Transverse colon (tissue), 4 donors: ENCODE measurements at regions not wholly inside any gene's neighbourhood (a gene's known extent, or its start where the extent isn't known, plus 50 kb on each side); places are given as distances from the start of the nearest gene placed in this dataset.

ENCODE experiments used
- EP300 ChIP-seq: sonication (generic); formaldehyde crosslinking; IDR thresholded peaks from one replicate; pipeline ENCODE4 v1.6.1; 2017; ENCODE audit warnings: antibody characterized with exemption, low read depth
- POLR2A ChIP-seq: fragments of 450-650 bp; IDR thresholded peaks from one replicate; pipeline ENCODE4 v1.6.1; 2016; ENCODE audit warnings: antibody characterized with exemption, mild to moderate bottlenecking, moderate library complexity
- POLR2AphosphoS5 ChIP-seq, 3 donors: sonication (generic); formaldehyde crosslinking; IDR thresholded peaks; one replicate each; pipeline ENCODE4 v1.6.1; 2016; ENCODE audit warnings: antibody characterized with exemption in 3 of 3
- TF ChIP-seq, protein P1 (sequence below), 5 experiments: fragments of 200-600 bp in 3 of 5; fragments of 450-650 bp in 2 of 5; sonication (generic) in 3 of 5; IDR thresholded peaks; 1 replicate in 2 of 5; 2 replicates in 3 of 5; pipeline ENCODE4 v1.5.1; 2016 to 2017; ENCODE audit warnings: antibody characterized with exemption in 5 of 5, inconsistent platforms in 3 of 5, mild to moderate bottlenecking in 2 of 5, moderate library complexity in 1 of 5

DNA sequence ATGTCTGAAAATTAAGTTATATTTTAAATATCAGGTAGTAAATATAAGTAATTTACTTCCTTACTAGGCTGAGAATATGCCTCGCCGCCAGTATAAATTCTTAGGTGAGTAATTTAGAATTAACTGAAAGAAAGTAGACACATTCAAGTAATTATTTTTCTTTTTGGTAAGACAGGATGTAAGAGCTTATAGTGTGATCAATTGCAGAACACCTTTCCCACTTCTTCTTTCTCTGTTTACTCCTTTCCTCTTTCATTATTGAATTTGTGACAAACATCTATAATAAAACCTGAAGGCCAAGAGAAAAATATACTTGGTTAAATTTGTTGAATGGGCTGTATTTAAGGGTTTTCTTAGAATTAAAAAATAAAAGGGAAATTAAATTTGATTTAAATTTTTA is 195.1 kb upstream of the CDKN2B start:
- no peak for TF ChIP-seq EP300
- TF ChIP-seq POLR2AphosphoS5 (IDR thresholded peaks at IDR 0.05): no peak
- TF ChIP-seq, protein P1, sequence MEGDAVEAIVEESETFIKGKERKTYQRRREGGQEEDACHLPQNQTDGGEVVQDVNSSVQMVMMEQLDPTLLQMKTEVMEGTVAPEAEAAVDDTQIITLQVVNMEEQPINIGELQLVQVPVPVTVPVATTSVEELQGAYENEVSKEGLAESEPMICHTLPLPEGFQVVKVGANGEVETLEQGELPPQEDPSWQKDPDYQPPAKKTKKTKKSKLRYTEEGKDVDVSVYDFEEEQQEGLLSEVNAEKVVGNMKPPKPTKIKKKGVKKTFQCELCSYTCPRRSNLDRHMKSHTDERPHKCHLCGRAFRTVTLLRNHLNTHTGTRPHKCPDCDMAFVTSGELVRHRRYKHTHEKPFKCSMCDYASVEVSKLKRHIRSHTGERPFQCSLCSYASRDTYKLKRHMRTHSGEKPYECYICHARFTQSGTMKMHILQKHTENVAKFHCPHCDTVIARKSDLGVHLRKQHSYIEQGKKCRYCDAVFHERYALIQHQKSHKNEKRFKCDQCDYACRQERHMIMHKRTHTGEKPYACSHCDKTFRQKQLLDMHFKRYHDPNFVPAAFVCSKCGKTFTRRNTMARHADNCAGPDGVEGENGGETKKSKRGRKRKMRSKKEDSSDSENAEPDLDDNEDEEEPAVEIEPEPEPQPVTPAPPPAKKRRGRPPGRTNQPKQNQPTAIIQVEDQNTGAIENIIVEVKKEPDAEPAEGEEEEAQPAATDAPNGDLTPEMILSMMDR (IDR thresholded peaks at IDR 0.05): no peak
- TF ChIP-seq POLR2A: no peak
